HG03565 (cell line): ENCODE measurements at regions not wholly inside any gene's neighbourhood (a gene's known extent, or its start where the extent isn't known, plus 50 kb on each side); places are given as distances from the start of the nearest gene placed in this dataset.

Source experiments
- ATAC-seq: cut with Tn5 transposase; IDR thresholded peaks from one replicate; pipeline ENCODE4 v1.9.1; 2021; ENCODE audit warnings: mild to moderate bottlenecking, moderate library complexity; ENCODE audit not compliant: unreplicated experiment

DNA sequence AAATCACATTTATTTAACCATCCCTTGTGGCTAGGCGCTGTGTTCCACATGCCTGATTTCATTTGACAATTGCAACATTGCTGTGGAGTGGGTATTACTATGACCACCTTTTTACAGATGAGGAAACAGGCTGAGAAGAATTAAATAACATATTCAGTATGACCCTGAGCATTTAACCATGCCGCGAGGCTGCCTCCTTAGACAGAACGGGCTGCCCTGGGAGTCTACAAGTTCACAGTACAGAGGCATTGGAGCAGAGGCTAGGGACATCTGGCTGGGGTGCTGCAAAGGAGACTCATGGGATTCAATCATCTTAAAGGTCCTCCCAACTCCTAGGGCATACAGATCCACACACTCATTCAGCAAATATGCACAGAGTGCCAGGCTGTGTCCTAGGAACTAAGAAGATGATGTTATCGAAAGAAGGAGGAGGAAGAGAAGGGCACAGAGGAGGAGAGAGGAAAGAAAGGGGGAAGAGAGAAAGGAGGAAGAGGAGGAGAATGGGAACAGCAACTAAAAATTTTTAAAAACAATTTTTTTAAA, 164.7 kb upstream of the CCND2 start:
- no peak for ATAC-seq

DNA sequence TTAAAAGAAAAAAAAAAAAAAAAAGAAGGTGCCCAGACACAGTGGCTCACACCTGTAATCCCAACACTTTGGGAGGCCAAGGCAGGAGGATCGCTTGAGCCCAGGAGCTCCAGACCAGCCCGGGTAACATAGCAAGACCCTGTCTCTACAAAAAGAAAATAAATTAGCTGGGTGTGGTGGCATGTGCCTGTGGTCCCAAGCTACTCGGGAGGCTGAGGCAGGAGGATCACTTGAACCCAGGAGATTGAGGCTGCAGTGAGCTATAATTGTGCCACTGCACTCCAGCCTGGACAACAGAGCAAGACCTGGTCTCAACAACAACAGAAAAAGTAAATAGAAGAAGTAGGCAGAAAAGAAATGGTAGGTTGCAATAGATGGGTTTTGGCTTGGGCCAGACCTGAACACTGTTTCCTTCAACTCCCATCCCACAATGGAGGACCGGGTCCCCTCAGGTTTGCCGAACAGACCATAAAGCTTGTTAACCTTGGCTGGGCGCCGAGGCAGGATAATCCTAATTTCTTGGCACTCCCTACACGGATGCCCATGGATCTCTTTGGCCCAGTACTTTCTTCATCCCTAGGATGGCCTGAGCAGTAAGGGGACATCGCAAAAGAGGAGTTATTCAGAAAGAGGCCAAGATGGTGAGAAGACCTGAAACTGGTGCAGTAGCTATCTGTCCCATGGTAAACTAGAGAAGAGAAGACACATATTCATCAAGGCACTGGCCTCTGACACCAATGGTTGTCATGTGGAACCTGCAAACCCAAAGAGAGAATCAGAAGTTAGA, 165.5 kb upstream of the CCND2 start:
- no peak for ATAC-seq

DNA sequence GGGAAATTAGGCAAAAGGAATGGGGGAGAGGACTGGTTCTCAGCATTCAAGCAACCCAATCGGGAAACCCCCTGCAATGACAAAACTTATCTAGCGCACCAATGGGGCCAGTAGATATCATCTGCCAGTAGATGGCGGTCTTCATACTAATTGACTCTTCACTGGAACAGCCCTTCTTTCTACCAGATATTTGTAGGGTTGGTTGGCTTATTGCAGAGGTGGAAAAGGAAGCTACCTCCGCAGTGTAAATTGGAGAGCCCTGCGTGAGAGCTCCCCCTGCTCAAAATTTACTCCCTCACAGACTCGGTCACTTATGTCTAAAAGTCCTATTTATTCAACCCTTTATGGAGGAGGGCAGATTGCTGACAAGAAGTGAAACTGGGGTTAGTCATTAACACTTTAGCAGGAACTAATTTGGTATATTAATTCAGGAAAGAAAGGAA, 166.1 kb upstream of the CCND2 start:
- ATAC-seq, result peak; percentile 72

DNA sequence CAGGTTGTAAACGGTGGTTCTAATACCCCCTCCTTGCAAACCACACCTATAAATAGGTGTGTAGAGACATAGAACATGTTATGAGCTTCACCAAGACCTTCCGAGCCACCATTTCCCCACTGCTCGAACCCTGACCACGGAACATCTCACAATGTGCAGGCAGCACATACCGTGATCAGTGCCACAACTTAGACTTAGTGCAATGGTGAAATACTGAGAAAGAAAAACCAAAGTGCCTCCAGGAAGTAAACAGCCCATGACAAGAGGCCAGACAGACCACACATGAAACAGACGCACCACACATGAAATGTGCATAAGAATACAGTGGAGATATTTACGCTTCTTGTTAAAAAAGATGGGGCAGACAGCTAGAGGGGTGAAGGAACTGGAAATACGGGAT, 166.9 kb upstream of the CCND2 start:
- ATAC-seq, result no peak

DNA sequence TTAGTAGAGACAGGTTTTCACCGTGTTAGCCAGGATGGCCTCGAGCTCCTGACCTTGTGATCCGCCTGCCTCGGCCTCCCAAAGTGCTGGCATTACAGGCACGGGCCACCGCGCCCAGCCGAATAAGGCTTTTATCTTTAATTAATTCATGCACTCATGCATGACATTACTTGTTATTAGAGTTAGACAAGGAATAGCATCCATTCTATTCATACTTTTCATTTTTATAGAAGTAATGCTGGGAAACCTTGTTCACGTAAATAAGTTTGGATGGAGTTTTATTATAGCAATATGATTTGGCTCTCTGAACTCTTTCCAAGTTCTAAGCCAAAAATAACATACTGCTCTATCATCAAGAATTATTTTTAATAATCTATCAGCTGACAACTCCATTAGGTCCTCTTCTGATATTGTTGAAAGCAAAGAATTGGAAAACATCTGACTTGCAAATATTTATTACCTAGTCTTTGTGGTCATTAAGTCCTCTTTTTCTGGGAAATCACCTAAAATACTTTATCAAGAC, 168.8 kb upstream of the CCND2 start:
- no peak for ATAC-seq

DNA sequence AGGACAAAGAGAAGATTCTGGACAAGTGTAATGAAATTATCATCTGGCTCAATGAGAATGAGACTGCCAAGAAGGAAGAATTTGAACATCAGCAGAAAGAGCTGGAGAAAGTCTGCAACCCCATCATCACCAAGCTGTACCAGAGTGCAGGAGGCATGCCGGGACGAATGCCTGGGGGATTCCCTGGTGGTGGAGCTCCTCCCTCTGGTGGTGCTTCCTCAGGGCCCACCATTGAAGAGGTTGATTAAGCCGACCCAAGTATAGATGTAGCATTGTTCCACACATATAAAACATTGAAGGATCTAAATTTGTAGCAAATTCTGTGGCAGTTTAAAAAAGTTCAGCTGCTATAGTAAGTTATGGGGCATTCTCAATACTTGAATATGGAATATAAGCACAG, 174.3 kb upstream of the CCND2 start:
- no peak for ATAC-seq

DNA sequence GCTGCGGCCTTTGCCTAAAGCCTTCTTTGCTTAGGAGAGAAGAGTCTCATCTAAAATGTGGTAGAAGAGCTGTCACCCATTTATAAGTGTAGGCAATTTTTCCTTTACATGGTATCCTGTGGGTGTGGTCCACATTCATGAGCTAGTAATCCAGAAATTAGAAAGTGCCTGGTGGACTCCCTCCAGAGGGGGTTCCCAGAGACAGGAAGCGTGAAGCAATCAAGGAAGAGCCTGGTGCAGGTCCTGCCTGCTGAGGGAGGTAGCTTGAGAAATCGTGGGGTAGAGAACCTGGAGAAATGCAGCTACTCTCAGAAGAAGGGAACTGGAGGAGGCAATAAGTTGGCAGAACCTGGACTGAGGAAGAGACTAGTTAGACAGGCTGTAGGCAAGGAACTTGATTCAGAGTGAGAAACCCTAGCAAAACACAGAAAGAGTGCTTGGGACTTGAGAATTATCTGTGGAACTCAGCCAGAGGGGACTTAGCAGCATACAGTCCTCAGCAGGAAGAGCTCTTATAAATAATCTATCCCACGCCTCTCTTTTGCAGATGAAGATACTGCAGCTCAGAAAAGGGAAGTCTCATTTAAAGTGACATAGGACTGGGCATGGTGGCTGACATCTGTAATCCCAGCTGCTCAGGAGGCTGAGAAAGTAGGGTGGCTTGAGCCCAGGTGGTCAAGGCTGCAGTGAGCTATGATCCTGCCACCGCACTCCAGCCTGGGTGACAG, 182.4 kb upstream of the CCND2 start:
- no peak for ATAC-seq

DNA sequence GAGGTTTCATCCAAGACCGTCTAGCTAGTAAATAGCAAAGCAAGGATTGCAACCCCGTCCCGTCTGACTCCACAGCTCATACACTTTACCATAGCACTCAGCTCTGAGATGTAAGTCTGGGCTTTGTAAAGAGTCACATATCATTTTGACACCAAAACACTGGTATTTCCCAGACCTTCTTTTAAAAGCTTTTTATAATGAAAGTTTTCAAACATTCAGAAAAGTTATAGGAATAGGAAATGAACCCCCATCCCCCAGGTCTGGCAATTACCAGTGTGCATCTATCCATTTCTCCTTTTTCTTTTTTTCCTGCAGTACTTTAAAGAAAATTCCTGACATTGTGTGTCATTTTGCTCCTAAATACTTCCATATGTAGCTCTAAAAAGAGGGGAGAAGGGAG, 183.6 kb upstream of the CCND2 start:
- no peak for ATAC-seq

DNA sequence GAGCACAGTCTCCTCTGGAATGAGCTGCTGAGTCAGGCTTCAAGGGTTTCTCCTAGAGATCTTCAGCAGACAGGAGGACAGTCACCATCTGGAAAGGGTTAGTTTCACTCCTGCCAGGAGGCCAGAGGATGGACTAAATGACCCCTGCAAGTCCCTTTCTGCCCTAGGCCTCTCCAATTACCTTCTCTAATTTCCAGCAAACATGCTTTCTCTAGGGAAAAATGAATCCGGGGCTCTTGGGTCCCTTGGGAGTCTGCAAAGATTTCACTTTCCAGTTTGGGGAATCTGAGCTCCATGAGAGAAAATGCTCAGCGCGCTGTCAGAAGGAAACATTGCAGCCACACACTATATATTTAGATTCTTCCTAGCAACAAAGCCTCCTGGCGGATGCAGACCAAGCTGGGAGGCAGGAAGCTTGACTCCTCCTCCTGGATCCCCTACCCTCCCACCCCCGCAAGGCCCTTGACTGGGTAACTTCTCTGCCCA, 184.4 kb upstream of the CCND2 start:
- ATAC-seq, result no peak

DNA sequence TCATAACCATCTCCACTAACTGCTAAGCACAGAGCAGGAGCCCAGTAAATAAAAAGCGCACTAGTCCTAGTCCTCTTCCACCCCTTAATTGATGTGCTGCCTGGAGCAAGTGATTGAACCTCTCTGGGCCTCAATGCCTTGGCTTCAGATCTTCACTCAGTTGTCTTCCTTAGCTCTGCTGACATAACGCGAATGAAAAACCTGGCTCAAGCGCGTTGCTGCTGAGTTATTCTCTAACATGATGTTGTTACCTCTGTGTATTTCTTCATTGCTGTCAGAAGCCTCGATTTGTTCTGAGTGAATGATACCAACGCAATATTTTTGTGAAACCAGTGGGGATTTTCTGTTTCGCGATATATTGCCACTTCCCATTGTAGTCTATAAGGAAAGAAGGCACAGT, 185.1 kb upstream of the CCND2 start:
- ATAC-seq, result no peak

DNA sequence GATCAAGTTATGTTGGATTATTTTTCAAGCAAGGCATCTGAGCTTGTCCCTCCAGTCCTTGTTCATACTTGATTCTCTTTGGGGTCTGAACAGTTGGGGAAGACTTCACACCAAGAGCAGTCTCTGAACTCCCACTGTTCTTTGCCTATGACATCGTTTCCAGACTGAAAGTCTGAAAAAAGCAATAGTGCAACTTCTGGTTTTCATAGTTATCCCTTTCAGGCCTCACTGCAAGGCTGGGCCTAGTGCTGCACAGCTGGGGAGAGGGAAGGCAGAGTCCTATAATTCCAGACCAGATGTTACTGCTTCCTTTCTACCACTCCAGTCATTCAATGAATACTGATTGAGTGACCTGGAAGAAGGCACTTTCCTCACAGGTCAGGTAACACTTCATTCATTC, 187.1 kb upstream of the CCND2 start:
- no peak for ATAC-seq

DNA sequence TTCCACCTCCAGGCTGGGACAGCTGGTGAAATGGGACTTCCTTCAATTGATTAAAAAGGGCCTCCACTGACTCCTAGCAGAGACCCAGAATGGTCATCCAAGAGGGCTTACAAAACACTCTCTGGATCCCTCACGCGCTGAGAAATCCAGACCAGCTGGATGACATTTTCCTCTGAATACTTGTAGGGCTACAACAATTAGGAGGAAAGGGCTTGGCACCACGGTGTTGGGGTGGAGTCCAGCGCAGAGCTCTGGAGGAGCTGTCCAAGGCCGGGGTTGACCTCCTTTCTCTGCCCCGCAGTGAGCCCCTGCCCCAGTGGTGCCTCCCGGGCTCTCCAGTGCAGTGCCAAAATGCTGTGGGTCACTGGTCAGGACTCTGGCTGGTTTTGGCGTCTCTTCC, 189.0 kb upstream of the CCND2 start:
- ATAC-seq, result no peak

DNA sequence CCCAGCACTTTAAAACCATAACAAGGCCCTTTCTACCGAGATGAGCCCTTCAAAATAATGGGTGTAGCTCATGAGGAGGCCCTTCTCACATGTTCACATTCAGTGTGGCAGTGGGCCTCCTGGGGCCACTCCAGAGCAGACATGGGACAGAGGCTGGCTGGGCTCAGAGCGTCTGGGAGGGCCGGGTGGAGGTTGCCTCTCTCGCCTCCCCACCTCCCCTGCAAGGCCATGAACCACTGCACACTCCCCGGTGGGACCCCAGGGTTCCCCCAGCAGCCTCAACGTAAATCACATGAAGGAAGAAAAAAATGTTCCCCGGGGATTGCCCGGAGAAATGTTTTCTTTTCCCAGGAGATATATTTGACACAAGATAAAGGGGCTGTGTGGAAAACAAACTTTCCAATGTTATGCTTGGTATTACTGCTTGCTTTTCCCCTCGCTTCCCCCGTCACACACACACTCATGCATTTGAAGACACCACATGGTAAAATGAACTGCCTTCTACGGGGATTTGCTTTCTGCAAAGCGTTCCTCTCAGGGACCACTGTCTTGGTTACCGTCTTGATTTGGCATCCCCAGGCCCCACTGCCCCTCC, 190.7 kb upstream of the CCND2 start:
- ATAC-seq, result no peak

DNA sequence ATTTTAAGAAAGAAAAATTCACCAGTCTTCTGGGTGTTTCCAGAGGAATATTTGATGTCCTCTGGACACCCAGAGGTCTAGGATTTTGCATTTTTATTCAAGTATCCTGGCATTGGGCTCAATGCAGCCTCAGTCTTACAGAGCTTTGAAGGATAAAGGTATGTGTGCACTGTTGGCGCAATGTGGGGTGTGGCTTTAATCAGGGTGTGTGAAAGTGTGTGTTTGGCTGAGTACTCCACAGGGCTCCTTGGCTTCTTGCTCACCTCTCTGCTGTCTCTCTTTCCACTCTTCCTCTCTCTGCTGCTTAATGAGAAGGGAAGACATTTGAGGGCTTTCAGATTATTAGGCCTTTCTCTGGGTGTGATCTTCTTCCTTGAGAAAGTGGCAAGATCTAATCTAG, 193.3 kb upstream of the CCND2 start:
- ATAC-seq, result no peak

DNA sequence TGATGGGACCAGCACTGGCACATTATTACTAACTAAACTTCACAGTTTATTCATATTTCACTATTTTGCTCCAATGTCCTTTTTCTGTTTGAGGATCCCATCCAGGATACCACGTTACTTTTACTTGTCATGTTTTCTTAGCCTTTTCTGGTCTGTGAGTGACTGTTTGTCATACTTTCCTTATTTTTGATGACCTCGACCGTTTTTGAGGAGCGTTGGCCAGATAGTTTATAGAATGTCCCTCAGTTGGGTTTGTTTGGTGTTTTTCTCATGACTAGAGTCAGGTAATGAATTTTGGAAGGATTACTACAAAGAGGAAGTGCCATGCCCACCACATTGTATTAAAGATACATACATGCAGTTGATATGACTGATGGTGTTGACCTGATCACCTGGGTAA, 199.4 kb upstream of the CCND2 start:
- no peak for ATAC-seq

DNA sequence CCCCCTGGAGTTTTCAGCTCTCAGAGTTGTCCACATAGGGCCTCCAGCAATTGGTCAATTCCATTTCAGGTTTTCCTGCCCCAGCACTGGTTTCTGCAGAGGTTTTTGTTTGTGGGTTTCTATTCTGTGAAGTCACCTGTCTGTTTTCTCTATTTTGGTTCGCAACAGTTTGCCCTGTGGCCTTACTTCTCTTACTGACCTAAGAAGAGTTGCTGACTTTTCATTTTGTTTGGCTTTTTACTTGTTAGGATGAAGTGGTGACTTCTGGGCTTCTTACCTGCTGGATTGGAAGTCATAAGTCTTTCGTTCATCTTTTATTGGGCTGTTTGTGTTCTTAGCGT, 196.4 kb upstream of the PARP11 start:
- ATAC-seq, result no peak

DNA sequence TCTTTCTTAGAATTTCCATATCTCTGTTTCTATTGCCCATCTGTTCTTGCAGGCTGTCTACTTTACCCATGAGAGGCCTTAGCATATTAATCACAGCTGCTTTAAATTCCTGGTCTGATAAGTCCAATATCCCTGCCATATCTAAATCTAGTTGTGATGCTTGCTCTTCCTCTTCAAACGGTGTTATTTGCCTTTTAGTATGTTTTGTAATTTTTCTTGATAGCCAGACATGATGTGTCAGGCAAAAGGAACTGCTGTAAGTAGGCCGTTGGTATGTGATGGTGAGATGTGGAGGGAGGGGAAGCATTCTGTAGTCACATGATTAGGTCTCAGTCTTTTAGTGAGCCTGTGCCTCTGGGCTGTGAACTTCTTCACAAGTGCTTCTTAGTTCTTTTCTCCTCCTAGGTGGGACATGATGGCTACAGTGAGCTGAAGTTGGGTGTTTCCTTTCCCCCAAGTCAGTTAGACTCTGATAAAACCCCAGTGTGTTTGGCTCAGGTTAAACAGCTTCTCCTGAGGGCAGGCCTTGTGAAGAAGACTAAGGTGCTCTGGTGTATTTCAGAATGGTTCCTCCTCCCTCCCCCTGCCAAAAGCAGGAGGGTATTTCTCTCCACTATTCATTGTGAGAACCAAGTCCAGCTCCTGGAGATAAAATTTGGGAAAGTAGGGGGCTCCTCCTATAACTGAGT, 195.9 kb upstream of the PARP11 start:
- ATAC-seq, result no peak

DNA sequence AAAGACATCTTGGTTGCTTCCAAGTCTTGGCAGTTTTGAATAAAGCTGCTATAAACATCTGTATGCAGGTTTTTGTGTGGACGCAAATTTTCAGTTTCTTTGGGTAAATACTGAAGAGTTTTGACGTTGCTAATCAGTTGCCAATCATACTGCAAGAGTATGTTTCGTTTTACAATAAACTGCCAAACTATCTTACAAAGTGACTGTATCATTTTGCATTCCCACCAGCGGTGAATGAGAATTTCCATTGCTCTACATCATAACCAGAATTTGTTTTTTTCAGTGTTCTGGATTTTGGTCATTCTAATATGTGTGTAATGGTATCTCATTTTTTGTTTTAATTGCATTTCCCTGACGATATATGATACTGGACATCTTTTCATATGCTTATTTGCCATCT, 190.8 kb upstream of the PARP11 start:
- ATAC-seq, result no peak

DNA sequence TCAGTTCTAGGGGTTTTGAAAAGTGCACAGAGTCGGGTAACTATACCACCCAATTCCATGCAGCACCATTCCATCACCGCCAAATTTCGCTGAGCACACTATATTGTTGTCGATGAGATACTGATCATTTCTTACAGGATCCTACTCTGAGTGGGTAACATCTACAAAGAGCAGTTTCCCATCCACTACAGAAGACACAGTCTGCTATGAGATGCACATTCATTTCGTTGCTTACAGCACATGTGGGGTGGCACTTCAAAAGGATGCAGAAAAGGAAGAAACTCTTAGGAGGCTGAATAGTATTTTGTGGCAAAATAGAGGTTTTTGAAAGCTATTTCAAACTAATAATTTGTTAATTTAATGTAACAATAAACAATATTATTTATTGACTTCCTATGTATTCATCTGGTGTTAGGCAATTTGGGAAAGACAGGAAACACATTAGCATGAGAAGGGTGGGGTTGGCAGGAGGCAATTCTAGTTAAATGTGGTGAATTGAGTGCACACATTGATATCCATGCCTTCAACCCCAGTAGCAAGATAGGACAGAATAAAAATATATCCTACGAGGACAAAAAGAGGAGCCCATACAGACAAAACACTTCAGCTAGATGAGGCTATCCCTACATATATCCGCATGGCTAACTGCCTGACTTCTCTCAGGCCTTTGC, 186.8 kb upstream of the PARP11 start:
- ATAC-seq, result no peak
